Activated CD4-positive, alpha-beta T cell treated with anti-CD3 and anti-CD28 coated beads, Interleukin-10, Interleukin-2, amounts not matched to agents 100 ng/mL and 50 ng/mL, durations not matched to agents 16 hours and 8 hours (primary cell): ENCODE measurements at regions not wholly inside any gene's neighbourhood (a gene's known extent, or its start where the extent isn't known, plus 50 kb on each side); places are given as distances from the start of the nearest gene placed in this dataset.
"Not testable (repeated sequence)": the region's sequence is repeated elsewhere in the genome, so short reads cannot be mapped to it uniquely, and the experiment has no call there.

ENCODE experiments used
- DNase-seq: peaks from one replicate; pipeline ENCODE4 v3.0.0-alpha.2; 2020

GRCh38 chr2:8371653-8372052 is 310.2 kb upstream of the ID2 start:
- DNase-seq: no peak

- DNase-seq: no peak
These were observed 307.1 kb upstream of the ID2 start for GRCh38 chr2:8374782-8375181.

DNA sequence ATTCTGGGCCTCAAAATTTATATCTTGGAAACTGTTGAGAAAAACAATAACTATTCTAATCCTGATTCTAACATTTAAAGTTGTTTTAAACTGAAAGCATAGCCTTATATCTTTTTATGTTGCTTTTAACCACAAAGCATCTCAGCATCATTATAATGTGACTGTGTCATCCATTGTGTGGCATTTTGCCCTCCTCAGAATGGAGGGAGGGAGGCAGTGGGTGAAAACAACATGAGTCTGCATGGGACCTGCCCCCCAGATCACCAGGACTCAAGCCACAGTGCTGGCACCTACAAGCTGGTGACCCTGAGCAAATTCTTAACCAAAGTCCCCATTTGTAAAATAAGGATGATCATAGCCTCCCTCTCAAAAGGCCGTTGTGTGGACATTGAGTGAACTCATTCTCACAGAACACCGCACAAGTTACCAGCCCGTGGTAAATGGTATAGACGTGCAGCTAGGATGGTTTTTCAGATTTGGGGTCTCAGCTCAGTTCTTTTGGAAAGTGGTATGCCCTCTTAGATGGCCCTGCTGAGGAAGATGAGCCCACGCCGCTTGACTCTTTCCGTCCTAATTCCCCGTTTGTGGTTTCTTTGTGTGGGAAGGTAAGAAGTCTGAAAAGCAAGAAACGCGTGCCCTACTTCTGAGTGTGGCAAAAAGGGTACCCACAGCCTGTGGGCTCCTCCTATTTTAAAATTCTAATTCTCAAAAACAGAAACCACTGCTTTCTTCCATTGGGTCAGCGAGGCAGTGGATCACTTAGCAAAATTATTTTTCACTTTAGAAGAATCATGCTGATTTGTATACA is 305.0 kb upstream of the ID2 start:
- peak; percentile 36 for DNase-seq

GRCh38 chr2:8378016-8378810 is 303.6 kb upstream of the ID2 start:
- peak; percentile 53 for DNase-seq

GRCh38 chr2:8379128-8379527 is 302.7 kb upstream of the ID2 start:
- DNase-seq: no peak

DNA sequence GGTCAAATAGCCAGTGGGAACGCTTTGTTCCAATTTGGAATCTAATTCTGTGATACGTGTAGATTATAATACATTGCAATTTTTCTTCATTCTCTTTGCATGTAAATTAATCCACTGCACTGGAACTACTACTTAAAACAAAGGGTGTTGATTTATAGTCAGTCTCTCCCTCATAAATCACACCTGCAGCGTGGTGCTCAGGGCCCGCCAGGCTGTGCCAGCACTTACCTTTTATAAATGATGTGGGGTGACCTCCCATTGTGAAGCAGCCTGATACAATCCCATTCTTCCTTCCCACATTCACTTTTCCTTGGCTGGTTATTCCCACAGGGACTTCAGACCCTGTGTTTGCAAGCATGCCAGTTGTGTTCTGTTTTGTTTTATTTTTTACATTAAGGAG is 302.3 kb upstream of the ID2 start:
- DNase-seq: no peak

DNA sequence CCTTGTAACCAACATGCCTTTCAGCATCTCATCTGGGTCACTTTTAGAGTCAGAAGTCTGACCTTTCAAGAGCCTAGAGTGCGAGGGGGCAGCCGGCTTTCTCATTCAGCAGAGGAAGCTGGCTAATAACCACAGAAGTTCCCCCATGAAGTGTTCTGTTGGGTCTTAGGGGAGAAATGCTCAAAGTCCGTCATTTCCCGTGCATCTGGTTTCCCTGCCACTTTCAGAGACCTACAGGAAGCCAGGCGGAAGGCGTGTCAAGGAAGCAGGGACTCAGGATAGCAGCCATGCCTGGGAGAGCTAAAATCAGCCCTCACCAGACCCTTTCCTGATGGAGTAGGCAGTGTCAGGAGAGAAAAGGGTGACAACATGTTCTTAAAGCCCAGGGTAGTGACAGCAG is 301.8 kb upstream of the ID2 start:
- DNase-seq: no peak

GRCh38 chr2:8380566-8380965 is 301.3 kb upstream of the ID2 start:
- no peak for DNase-seq

DNA sequence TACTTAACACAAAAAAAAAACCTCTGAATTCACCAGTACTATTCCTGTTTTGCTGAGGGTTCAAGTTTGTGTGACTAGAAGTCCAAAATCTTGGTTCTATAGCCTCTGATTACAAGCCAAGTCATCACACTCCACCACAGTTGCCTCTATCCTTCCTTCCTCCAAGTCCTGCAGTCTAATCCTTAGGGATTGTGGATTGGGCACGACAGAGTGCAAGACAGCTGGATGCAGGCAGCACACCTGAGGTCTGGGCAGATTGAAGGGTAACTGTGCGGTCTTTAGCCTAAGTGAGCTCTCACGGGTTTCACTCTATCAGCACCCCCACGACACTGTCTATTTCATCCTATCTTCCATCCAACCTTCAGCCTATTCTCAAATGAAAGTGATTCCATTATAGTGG is 299.4 kb upstream of the ID2 start:
- DNase-seq: no peak

GRCh38 chr2:8386748-8387147 is 295.1 kb upstream of the ID2 start:
- not testable (repeated sequence) for DNase-seq

DNA sequence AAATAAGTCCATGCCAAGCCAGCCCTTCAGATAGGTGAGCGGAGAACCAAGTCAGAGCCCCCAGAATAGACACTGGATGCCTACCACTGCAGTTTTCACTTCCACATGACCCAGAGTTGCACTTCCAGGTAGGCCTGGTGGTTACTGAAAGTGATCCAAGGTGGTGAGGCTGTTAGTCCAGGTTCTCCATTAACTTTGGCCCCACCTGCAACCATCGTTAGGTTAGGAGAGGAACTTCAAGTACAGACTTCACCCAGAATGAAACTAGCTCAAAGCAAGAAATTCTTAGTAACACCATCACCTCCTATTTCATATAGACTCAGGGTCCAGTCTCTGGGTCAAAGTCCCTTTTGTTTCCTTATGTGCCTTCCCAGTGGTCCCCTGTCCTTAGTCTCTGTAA is 293.1 kb upstream of the ID2 start:
- no peak for DNase-seq

DNA sequence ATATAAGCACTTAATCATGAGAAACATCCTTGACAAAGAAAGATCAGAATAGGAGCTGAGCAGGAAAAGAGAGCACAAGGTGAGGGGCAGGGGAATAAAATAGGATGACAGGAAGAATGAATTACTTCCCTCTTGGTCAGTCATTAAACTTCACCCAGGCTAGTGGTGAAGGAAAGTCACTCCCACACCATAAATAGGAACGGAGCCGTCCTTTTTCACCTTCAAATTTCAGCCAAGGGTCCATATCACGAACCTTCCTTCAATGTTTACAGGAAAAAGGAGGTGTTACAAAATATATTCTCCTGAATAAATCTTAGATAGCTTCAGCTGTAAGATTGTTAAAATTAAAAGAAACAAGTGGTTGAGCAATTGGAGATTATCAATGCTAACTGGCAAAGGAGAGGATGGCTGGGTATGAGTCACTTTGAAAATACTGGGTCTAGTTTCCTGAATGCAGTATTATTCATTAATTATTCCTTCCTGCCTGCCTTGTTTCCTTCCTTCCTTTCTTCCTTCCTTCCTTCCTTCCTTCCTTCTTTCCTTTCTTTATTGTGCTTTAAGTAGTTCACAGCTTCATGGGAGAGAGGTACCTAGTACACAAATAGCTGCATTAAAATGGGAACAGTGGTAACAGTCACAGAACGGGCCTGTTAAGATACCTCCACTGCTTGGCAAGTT is 292.3 kb upstream of the ID2 start:
- DNase-seq: no peak

DNA sequence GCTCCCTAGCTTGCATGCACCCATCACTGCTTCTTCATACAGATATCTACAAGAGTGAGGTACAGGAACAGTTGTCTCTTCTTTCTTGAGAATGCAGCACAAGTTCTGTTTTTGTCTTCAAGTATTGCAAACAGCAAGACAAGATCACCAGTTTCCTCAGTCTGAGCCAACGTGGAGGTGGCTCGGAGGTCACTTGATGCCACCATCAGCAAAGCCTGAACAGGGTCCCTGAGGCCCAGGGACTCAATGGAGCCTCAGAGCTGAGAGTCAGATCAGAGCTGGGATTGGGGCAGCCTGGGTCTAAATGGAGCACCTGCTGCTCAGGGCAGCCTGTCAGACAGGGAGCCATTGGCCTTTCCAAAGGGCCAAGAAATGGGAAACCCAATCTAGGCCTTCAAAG is 290.7 kb upstream of the ID2 start:
- DNase-seq: no peak

GRCh38 chr2:8391584-8391983 is 290.3 kb upstream of the ID2 start:
- no peak for DNase-seq

DNA sequence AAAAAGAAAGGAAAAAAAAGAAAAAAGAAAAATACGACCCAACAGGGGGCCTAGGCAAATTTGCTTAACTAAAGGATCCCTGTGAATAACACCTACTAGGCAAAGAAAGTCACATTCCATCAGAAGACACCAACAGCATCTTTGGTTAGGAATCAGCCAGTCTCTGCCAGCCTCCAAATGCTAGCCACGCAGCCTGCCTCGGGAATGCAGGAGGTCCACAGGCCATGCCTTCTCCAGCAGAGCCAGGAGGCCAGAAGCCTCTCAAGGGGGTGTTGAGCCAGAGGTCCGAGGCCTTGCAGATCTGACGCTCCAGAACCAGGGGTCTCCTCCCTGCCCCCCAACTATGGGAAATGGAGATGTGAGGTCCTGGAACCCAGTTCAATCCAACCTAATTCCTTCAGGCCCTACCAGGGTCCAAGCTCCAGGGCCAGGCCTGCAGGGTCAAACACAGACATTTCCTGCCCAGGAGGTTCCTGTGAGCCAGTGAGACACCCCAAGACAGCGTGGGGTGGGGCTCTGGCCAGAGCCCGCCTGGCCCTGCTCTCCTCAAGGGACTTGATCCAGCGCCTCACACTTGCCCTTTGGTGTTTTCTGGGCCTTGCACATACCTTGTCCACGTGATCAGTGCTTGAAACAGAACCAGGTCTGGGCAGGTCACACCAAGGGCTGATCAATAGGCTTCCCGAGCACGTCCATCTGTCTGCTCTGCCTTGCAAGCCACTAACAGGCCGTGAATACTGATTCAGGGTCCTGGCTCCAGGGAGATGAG is 289.6 kb upstream of the ID2 start:
- DNase-seq: no peak

- no peak for DNase-seq
These were observed 288.4 kb upstream of the ID2 start for GRCh38 chr2:8393506-8393905.

GRCh38 chr2:8394131-8394530 is 287.7 kb upstream of the ID2 start:
- no peak for DNase-seq

DNA sequence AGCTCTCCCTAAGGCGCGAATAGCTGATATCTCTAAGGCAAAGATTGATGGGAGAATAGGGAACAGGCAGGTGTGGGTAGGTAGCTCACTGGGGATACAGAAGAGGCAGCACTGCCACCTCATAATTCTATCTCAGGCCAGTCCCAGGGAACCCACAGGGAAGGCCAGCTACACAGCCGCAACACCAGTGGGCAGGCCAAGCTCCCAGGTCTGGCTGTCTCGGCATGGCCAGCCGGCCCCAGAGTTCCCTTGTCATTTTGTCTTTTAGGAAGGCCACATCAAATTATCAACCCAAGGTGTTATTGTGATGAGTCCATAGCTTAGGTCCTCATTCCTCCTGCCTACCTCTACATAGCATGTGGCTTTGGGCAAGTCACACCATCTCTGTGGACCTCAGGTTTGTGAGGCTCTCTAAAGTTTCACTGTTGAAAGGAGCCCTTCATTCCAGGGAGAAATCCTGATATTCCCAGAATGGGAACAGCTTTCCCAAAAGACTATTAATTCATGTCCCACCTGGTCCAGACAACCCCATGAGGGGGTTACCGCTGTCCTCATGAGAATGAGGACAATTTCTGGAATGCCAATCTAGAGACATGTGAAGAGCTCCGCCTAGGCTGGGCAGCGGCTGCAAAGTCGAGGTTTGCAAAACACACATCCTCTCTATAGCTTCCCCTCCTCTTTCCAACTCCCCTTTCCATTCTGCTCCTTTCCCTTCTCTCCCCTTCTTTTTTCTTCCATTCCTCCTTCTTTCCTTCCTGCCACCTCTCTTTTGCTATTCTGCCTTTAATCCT is 287.1 kb upstream of the ID2 start:
- DNase-seq: no peak

DNA sequence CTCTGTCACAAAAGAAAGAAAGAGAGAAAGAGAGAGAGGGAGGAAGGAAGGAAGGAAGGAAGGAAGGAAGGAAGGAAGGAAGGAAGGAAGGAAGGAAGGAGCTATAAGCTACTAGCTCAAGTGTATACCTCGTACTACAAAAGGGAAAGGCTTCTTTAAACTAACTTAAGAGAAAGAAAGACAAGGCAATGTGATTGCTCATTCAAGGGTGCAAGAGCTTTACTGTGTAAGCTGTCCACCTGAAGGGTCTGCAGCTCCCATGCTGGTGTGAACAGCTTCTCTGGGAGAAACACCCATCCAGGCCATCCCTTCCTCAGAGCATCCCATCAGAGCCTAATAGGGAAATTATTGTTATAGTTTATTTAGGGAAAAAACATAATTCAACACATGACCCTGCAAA is 286.1 kb upstream of the ID2 start:
- no peak for DNase-seq

GRCh38 chr2:8398040-8398668 is 283.7 kb upstream of the ID2 start:
- no peak for DNase-seq

DNA sequence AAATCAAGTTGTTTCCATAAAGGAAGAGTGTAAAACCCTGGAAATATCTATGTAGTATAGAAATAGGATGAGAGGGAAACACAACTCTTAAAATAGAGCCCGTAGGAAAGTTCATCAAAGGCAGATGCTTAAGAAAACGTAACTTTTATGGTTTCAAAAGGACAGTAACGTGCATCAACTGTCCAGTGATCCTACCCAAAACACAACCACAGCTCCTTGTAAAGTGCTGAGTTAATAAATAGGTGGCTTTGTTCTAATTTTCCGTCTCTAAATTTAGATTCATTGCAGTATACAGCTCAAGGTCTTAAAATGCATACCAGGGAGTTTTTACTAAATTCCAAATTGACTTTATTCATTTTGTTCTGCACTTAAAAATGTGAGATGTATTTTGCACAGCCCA is 282.1 kb upstream of the ID2 start:
- DNase-seq: no peak

DNA sequence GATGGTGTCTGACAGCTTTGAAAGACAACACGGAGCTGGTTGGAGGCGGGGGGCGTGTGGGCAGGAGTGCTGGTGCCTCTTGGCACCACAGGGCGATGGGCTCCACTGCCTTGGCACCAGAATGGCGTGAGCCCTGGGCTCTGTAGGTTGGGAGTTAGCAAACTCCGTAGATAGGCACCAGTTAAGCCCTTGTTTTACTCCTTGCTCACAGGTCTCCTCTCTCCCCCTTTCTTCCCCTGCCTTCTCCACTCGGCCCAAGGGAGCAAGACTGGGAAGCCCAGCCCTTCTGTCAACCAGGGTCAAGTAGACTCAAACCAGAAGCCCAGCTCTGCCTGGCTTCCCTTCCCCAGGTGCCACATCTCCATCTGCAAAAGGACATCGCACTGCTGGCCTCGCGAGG is 281.7 kb upstream of the ID2 start:
- no peak for DNase-seq
